Gastrocnemius medialis (tissue), 4 donors: ENCODE measurements at regions not wholly inside any gene's neighbourhood (a gene's known extent, or its start where the extent isn't known, plus 50 kb on each side); places are given as distances from the start of the nearest gene placed in this dataset.

Source experiments
- ATAC-seq, 2 donors: fragments of 150-250 bp; one replicate each; pipeline ENCODE4 v1.9.1; 2016
- DNase-seq, 2 donors: peaks; one replicate each; pipeline ENCODE4 v3.0.0-alpha.2; 2019
- H3K27ac ChIP-seq, 4 donors: fragments of 200-600 bp; sonication (generic); 1 replicate in 1 of 4; 2 replicates in 3 of 4; pipeline ENCODE4 v1.5.1; 2016 to 2018; ENCODE audit warnings: mild to moderate bottlenecking in 2 of 4, moderate library complexity in 1 of 4
- H3K27me3 ChIP-seq, 3 donors: fragments of 200-600 bp; sonication (generic) in 2 of 3; 1 replicate in 1 of 3; 2 replicates in 2 of 3; pipeline versions ENCODE4 v1.5.1 to v1.6.0; 2016 to 2019; ENCODE audit warnings: mild to moderate bottlenecking in 1 of 3, moderate library complexity in 1 of 3
- H3K36me3 ChIP-seq, 2 donors: fragments of 200-600 bp; sonication (generic) in 1 of 2; one replicate each; pipeline ENCODE4 v1.5.1; 2017 to 2018
- H3K4me1 ChIP-seq, 2 donors: fragments of 200-600 bp; sonication (generic) in 1 of 2; one replicate each; pipeline ENCODE4 v1.5.1; 2016 to 2017; ENCODE audit warnings: mild to moderate bottlenecking in 2 of 2
- H3K4me3 ChIP-seq, 4 donors: fragments of 200-600 bp; sonication (generic) in 3 of 4; 1 replicate in 1 of 4; 2 replicates in 3 of 4; pipeline ENCODE4 v1.5.1; 2016 to 2019; ENCODE audit warnings: mild to moderate bottlenecking in 2 of 4
- H3K9me3 ChIP-seq, 3 donors: fragments of 200-600 bp; sonication (generic) in 2 of 3; 1 replicate in 1 of 3; 2 replicates in 2 of 3; pipeline ENCODE4 v1.5.1; 2016 to 2019
- CTCF ChIP-seq, 5 experiments: fragments of 450-650 bp in 3 of 5; fragments of 200-600 bp in 2 of 5; sonication (generic) in 2 of 5; IDR thresholded peaks in 4 of 5; conservative IDR thresholded peaks in 1 of 5; 1 replicate in 4 of 5; 2 replicates in 1 of 5; pipeline ENCODE4 v1.5.1; 2016 to 2019; ENCODE audit warnings: antibody characterized with exemption in 5 of 5, mild to moderate bottlenecking in 3 of 5, moderate library complexity in 3 of 5
- POLR2A ChIP-seq, 2 donors: fragments of 450-650 bp; IDR thresholded peaks; one replicate each; pipeline ENCODE4 v1.6.1; 2017; ENCODE audit warnings: antibody characterized with exemption in 2 of 2, mild to moderate bottlenecking in 2 of 2, moderate library complexity in 2 of 2
- in situ Hi-C, 4 donors: fragments of 200-750 bp; cut with MboI; loops; one replicate each; pipeline versions ENCODE4 v1.15.0 to v1.8.0; 2017; ENCODE audit warnings: low sequenced_read_pairs in 4 of 4
- intact Hi-C: fragments of 100-400 bp; cut with DNase I; formaldehyde crosslinking; loops from one replicate; pipeline ENCODE4 v1.15.1; 2023; ENCODE audit warnings: low total_unique reads

GRCh38 chr10:6781133-6781770 is 201.2 kb upstream of the PRKCQ start:
- in situ Hi-C loops: no loop called here
- Histone ChIP-seq H3K36me3 (no peaks in the 10 kb centered on the region), H3K27me3 (peaks cover 0 to 2% (median 0%) of the 10 kb centered on the region in 3 donors), H3K9me3 (no peaks in the 10 kb centered on the region), H3K27ac (no peak overlapping the region), H3K4me1 (no peaks in the 10 kb centered on the region), H3K4me3 (no peak overlapping the region)
- intact Hi-C loops: no loop called here
- DNase-seq (no peak), ATAC-seq (no peak)
- TF ChIP-seq CTCF (IDR thresholded peaks at IDR 0.05 in 4 of 5, conservative IDR thresholded peaks at IDR 0.05 in 1 of 5): no peak
- TF ChIP-seq POLR2A (IDR thresholded peaks at IDR 0.05): no peak

GRCh38 chr10:6780008-6780677 is 200.1 kb upstream of the PRKCQ start:
- DNase-seq: no peak
- H3K4me1 ChIP-seq: no peaks in the 10 kb centered on the region
- peaks cover 0 to 2% (median 2%) of the 10 kb centered on the region in 3 donors for H3K27me3 ChIP-seq
- ATAC-seq: no peak
- H3K36me3 ChIP-seq: no peaks in the 10 kb centered on the region
- in situ Hi-C loops: no loop called here
- TF ChIP-seq POLR2A (IDR thresholded peaks at IDR 0.05): no peak
- no peak for TF ChIP-seq CTCF (IDR thresholded peaks at IDR 0.05 in 4 of 5, conservative IDR thresholded peaks at IDR 0.05 in 1 of 5)
- intact Hi-C loops: no loop called here
- H3K4me3 ChIP-seq: no peak overlapping the region
- H3K9me3 ChIP-seq: no peaks in the 10 kb centered on the region
- H3K27ac ChIP-seq: no peak overlapping the region

- no peaks in the 10 kb centered on the region for H3K36me3 ChIP-seq
- DNase-seq (no peak), ATAC-seq (peak; percentile 30 to 56)
- in situ Hi-C loops (no loop called here), intact Hi-C loops (no loop called here)
- H3K27ac ChIP-seq: no peak overlapping the region
- H3K4me1 ChIP-seq: no peaks in the 10 kb centered on the region
- H3K4me3 ChIP-seq: no peak overlapping the region
- no peak for TF ChIP-seq POLR2A (IDR thresholded peaks at IDR 0.05)
- TF ChIP-seq CTCF (IDR thresholded peaks at IDR 0.05 in 4 of 5, conservative IDR thresholded peaks at IDR 0.05 in 1 of 5): no peak
- peaks cover 0 to 2% (median 2%) of the 10 kb centered on the region in 3 donors for H3K27me3 ChIP-seq
- H3K9me3 ChIP-seq: no peaks in the 10 kb centered on the region
Observed at GRCh38 chr10:6778992-6779701, 199.1 kb upstream of the PRKCQ start.

- Histone ChIP-seq H3K4me1 (no peaks in the 10 kb centered on the region), H3K9me3 (no peaks in the 10 kb centered on the region), H3K36me3 (no peaks in the 10 kb centered on the region), H3K27ac (no peak overlapping the region), H3K27me3 (peaks cover 0 to 2% (median 2%) of the 10 kb centered on the region in 3 donors), H3K4me3 (no peak overlapping the region)
- ATAC-seq (no peak), DNase-seq (no peak)
- in situ Hi-C loops (no loop called here), intact Hi-C loops (no loop called here)
- no peak for TF ChIP-seq CTCF (IDR thresholded peaks at IDR 0.05 in 4 of 5, conservative IDR thresholded peaks at IDR 0.05 in 1 of 5)
- no peak for TF ChIP-seq POLR2A (IDR thresholded peaks at IDR 0.05)
Observed at GRCh38 chr10:6776170-6776569, 196.1 kb upstream of the PRKCQ start.
